Caco-2 (cell line): ENCODE measurements at regions not wholly inside any gene's neighbourhood (a gene's known extent, or its start where the extent isn't known, plus 50 kb on each side); places are given as distances from the start of the nearest gene placed in this dataset.

Experiments
- BruUV-seq: library from RNA; stranded (reverse); fragments of 400-500 nt; replicated peaks from 2 replicates; lab custom pipeline; 2021; lab: Mats Ljungman, UMichigan
- CTCF ChIA-PET: fragments of 300-600 bp; sonication (Branson Sonifier 250); formaldehyde crosslinking; loops from one replicate; lab custom pipeline; 2022; ENCODE audit warnings: antibody characterized with exemption; lab: Charles Lee
- POLR2A ChIA-PET: fragments of 300-600 bp; sonication (Branson Sonifier 250); formaldehyde crosslinking; loops from one replicate; lab custom pipeline; 2022; ENCODE audit warnings: antibody characterized with exemption; lab: Charles Lee
- DNase-seq, 2 experiments: peaks; one replicate each; pipeline versions ENCODE4 v3.0.0 to v3.0.0-alpha.2; 2020 to 2022
- H3K27me3 ChIP-seq: replicated peaks from 2 replicates; pipeline ENCODE4 v1.6.0; 2011; ENCODE audit warnings: low read length; ENCODE audit not compliant: control insufficient read depth, insufficient read depth
- H3K36me3 ChIP-seq: 2 replicates; pipeline ENCODE4 v1.5.1; 2011; ENCODE audit warnings: low read length; ENCODE audit not compliant: control insufficient read depth, insufficient read depth
- H3K4me1 ChIP-seq: fragments of 250-450 bp; sonication (Bioruptor Pico); 2 replicates; pipeline ENCODE4 v1.5.1; 2020; ENCODE audit warnings: mild to moderate bottlenecking
- H3K4me3 ChIP-seq: 2 replicates; pipeline ENCODE4 v1.5.1; 2011; ENCODE audit warnings: low read depth, mild to moderate bottlenecking, control low read depth, low read length
- H3K9me3 ChIP-seq: fragments of 250-450 bp; sonication (Bioruptor Pico); 2 replicates; pipeline ENCODE4 v1.5.1; 2020; ENCODE audit warnings: mild to moderate bottlenecking, moderate library complexity
- H3K27ac Mint-ChIP-seq: one replicate; pipeline ENCODE4 v1.8.0; 2022; ENCODE audit warnings: mixed read lengths; ENCODE audit not compliant: unreplicated experiment
- H3K27me3 Mint-ChIP-seq: one replicate; pipeline ENCODE4 v1.8.0; 2022; ENCODE audit warnings: mixed read lengths; ENCODE audit not compliant: insufficient read depth, unreplicated experiment
- H3K36me3 Mint-ChIP-seq: one replicate; pipeline ENCODE4 v1.8.0; 2022; ENCODE audit warnings: mild to moderate bottlenecking, mixed read lengths; ENCODE audit not compliant: insufficient read depth, unreplicated experiment
- H3K4me1 Mint-ChIP-seq: one replicate; pipeline ENCODE4 v1.8.0; 2022; ENCODE audit warnings: low read depth, mixed read lengths; ENCODE audit not compliant: unreplicated experiment
- H3K4me3 Mint-ChIP-seq: one replicate; pipeline ENCODE4 v1.8.0; 2022; ENCODE audit warnings: mild to moderate bottlenecking, moderate library complexity, mixed read lengths; ENCODE audit not compliant: unreplicated experiment
- H3K9me3 Mint-ChIP-seq: one replicate; pipeline ENCODE4 v1.8.0; 2022; ENCODE audit warnings: mixed read lengths; ENCODE audit not compliant: unreplicated experiment
- intact Hi-C: fragments of 100-400 bp; cut with micrococcal nuclease; formaldehyde crosslinking; loops from one replicate; pipeline ENCODE4 v1.10.0; 2022; ENCODE audit not compliant: unreplicated experiment
- TF ChIP-seq, protein P1 (sequence below), 2 experiments: fragments of 200-600 bp in 1 of 2; IDR thresholded peaks; 1 replicate in 1 of 2; 2 replicates in 1 of 2; pipeline versions ENCODE4 v1.5.1 to v1.8.0; 2011 to 2022; ENCODE audit warnings: antibody characterized with exemption in 1 of 2, control low read depth in 1 of 2, inconsistent platforms in 1 of 2, low read depth in 1 of 2, low read length in 1 of 2, mild to moderate bottlenecking in 1 of 2, moderate library complexity in 1 of 2; ENCODE audit not compliant: insufficient read depth in 1 of 2, severe bottlenecking in 1 of 2, unreplicated experiment in 1 of 2

DNA sequence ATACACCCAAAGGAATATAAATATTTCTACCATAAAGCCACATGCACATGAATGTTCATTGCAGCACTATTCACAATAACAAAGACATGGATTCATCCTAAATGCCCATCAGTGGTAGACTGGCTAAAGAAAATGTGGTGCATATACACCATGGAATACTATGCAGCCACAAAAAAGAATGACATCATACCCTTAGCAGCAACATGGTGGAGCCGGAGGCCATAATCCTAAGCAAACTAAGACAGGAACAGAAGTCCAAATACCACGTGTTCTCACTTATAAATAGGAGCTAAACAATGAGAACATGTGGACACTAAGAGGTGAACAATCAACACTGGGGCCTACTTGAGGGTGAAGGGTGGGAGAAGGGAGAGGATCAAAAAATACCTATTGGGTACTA, 198.5 kb downstream of the BMP4 start:
- peaks cover 44% of the 10 kb centered on the region for H3K9me3 Mint-ChIP-seq
- no peak overlapping the region for H3K4me3 Mint-ChIP-seq
- no peaks in the 10 kb centered on the region for H3K36me3 ChIP-seq
- H3K9me3 ChIP-seq, result peaks cover 3% of the 10 kb centered on the region; the same call in 1 of the 2 replicates
- DNase-seq, result no peak
- H3K4me3 ChIP-seq, result no peak overlapping the region
- no peaks in the 10 kb centered on the region for H3K4me1 Mint-ChIP-seq
- no peak overlapping the region for H3K27ac Mint-ChIP-seq
- H3K27me3 ChIP-seq, result no peaks in the 10 kb centered on the region
- CTCF ChIA-PET, result no interaction called here
- peaks cover 8% of the 10 kb centered on the region for H3K36me3 Mint-ChIP-seq
- intact Hi-C loops, result no loop called here
- H3K4me1 ChIP-seq, result no peaks in the 10 kb centered on the region
- no TSS peak for BruUV-seq
- H3K27me3 Mint-ChIP-seq, result no peaks in the 10 kb centered on the region
- POLR2A ChIA-PET, result no interaction called here
- TF ChIP-seq, protein P1, sequence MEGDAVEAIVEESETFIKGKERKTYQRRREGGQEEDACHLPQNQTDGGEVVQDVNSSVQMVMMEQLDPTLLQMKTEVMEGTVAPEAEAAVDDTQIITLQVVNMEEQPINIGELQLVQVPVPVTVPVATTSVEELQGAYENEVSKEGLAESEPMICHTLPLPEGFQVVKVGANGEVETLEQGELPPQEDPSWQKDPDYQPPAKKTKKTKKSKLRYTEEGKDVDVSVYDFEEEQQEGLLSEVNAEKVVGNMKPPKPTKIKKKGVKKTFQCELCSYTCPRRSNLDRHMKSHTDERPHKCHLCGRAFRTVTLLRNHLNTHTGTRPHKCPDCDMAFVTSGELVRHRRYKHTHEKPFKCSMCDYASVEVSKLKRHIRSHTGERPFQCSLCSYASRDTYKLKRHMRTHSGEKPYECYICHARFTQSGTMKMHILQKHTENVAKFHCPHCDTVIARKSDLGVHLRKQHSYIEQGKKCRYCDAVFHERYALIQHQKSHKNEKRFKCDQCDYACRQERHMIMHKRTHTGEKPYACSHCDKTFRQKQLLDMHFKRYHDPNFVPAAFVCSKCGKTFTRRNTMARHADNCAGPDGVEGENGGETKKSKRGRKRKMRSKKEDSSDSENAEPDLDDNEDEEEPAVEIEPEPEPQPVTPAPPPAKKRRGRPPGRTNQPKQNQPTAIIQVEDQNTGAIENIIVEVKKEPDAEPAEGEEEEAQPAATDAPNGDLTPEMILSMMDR (IDR thresholded peaks at IDR 0.05; ENCODE audit: insufficient read depth in 1 of 2, low read depth in 1 of 2, low read length in 1 of 2, severe bottlenecking in 1 of 2, unreplicated experiment in 1 of 2), result no peak

DNA sequence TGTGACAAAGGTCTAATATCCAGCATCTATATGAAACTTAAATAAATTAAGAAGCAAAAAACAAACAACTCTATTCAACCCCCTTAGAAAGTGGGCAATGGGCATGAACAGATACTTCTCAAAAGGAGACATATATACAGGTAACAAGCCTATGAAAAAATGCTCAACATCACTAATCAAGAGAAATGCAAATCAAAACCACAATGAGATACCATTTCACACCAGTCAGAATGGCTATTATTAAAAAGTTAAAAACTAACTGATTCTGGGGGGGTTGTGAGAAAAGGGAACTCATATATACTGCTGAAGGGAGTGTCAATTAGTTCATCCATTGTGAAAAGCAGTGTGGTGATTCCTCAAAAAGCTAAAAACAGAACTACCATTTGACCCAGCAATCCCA, 198.9 kb downstream of the BMP4 start:
- Histone ChIP-seq H3K27me3 (no peaks in the 10 kb centered on the region), H3K9me3 (peaks cover 3% of the 10 kb centered on the region; the same call in 1 of the 2 replicates), H3K4me1 (no peaks in the 10 kb centered on the region), H3K36me3 (no peaks in the 10 kb centered on the region), H3K4me3 (no peak overlapping the region)
- ChIA-PET CTCF (no interaction called here), POLR2A (no interaction called here)
- intact Hi-C loops, result no loop called here
- no peak for DNase-seq
- BruUV-seq, result no TSS peak
- no peak overlapping the region for H3K27ac Mint-ChIP-seq
- H3K4me3 Mint-ChIP-seq, result no peak overlapping the region
- H3K4me1 Mint-ChIP-seq, result no peaks in the 10 kb centered on the region
- H3K36me3 Mint-ChIP-seq, result peaks cover 8% of the 10 kb centered on the region
- TF ChIP-seq, protein P1 (IDR thresholded peaks at IDR 0.05; ENCODE audit: insufficient read depth in 1 of 2, low read depth in 1 of 2, low read length in 1 of 2, severe bottlenecking in 1 of 2, unreplicated experiment in 1 of 2), result no peak
- no peaks in the 10 kb centered on the region for H3K27me3 Mint-ChIP-seq
- H3K9me3 Mint-ChIP-seq, result peaks cover 45% of the 10 kb centered on the region

DNA sequence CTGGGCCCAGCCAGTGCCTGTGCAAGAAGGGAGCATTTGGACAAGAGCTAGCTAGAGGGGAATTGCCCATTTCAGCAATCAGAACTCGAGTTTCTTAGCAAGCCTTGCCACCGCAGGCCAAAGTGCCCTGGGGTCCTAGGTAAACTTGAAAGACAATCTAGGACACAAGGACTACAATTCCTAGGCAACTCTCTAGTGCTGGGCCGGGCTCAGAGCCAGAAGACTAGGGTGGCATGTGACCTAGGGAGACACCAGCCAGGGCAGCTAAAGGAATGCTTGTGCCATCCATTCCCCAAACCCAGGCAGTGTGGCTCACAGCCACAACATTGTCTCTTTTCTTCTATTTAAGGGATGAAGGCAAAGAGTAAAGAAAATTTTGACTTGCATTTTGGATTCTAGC, 205.0 kb downstream of the BMP4 start:
- Histone ChIP-seq H3K4me3 (no peak overlapping the region), H3K9me3 (no peaks in the 10 kb centered on the region), H3K4me1 (no peaks in the 10 kb centered on the region), H3K36me3 (no peaks in the 10 kb centered on the region), H3K27me3 (no peaks in the 10 kb centered on the region)
- intact Hi-C loops, result no loop called here
- no peaks in the 10 kb centered on the region for H3K27me3 Mint-ChIP-seq
- no peaks in the 10 kb centered on the region for H3K36me3 Mint-ChIP-seq
- POLR2A ChIA-PET, result no interaction called here
- H3K4me1 Mint-ChIP-seq, result no peaks in the 10 kb centered on the region
- H3K4me3 Mint-ChIP-seq, result no peak overlapping the region
- CTCF ChIA-PET, result no interaction called here
- TF ChIP-seq, protein P1 (IDR thresholded peaks at IDR 0.05; ENCODE audit: insufficient read depth in 1 of 2, low read depth in 1 of 2, low read length in 1 of 2, severe bottlenecking in 1 of 2, unreplicated experiment in 1 of 2), result no peak
- no peak overlapping the region for H3K27ac Mint-ChIP-seq
- DNase-seq, result no peak
- peaks cover 18% of the 10 kb centered on the region for H3K9me3 Mint-ChIP-seq
- no TSS peak for BruUV-seq
